GM12878 (cell line): ENCODE measurements at regions not wholly inside any gene's neighbourhood (a gene's known extent, or its start where the extent isn't known, plus 50 kb on each side); places are given as distances from the start of the nearest gene placed in this dataset.

Experiments
- ATAC-seq: fragments of 200-7000 bp; cut with Tn5 transposase; 3 replicates; pipeline ENCODE4 v1.9.1; 2020; ENCODE audit warnings: mild to moderate bottlenecking, moderate library complexity
- BruUV-seq: library from RNA; stranded (reverse); fragments of 400-500 nt; replicated peaks from 2 replicates; lab custom pipeline; 2021; lab: Mats Ljungman, UMichigan
- CTCF ChIA-PET: fragments of 300-600 bp; sonication (Branson Sonifier 250); formaldehyde crosslinking; extraction: SDS; loops from one replicate; lab custom pipeline; 2021; ENCODE audit warnings: inconsistent platforms; lab: Yijun Ruan, JAX
- POLR2A ChIA-PET: fragments of 350-600 bp; formaldehyde crosslinking; extraction: SDS; loops from one replicate; lab custom pipeline; 2021; ENCODE audit warnings: inconsistent platforms; lab: Charles Lee
- RAD21 ChIA-PET: fragments of 300-600 bp; sonication (Branson Sonifier 250); formaldehyde crosslinking; loops from one replicate; lab custom pipeline; 2023; ENCODE audit warnings: antibody characterized with exemption; ENCODE audit not compliant: unreplicated experiment; lab: Charles Lee
- SMC1A ChIA-PET: fragments of 300-600 bp; sonication (Branson Sonifier 250); formaldehyde crosslinking; loops from one replicate; lab custom pipeline; 2023; ENCODE audit not compliant: unreplicated experiment, uncharacterized antibody; lab: Charles Lee
- DNase-seq: peaks from one replicate; pipeline ENCODE4 v3.0.0-alpha.2; 2011; ENCODE audit warnings: low read depth, low spot score
- FAIRE-seq: peaks from 3 replicates; lab custom pipeline; 2011; peaks lifted over from hg19 to GRCh38; lab: Jason Lieb, UNC
- H2AFZ ChIP-seq: 2 replicates; pipeline ENCODE4 v1.6.0; 2011; ENCODE audit warnings: low read depth, low read length, control low read depth; ENCODE audit not compliant: control insufficient read depth
- H3K27ac ChIP-seq: 2 replicates; pipeline ENCODE4 v1.5.1; 2011; ENCODE audit warnings: control low read depth; ENCODE audit not compliant: control insufficient read depth, insufficient read depth
- H3K27me3 ChIP-seq, 2 experiments: replicated peaks in 1 of 2; 2 replicates each; pipeline versions ENCODE4 v1.6.0 to v1.6.1; 2011; ENCODE audit warnings: low read length in 1 of 2; ENCODE audit not compliant: control insufficient read depth in 2 of 2, insufficient read depth in 2 of 2
- H3K36me3 ChIP-seq, 2 experiments: 2 replicates each; pipeline ENCODE4 v1.5.1; 2011; ENCODE audit warnings: low read length in 1 of 2; ENCODE audit not compliant: control insufficient read depth in 2 of 2, insufficient read depth in 2 of 2
- H3K4me1 ChIP-seq: 2 replicates; pipeline ENCODE4 v1.6.1; 2011; ENCODE audit warnings: mild to moderate bottlenecking, low read length, moderate library complexity, mixed read lengths; ENCODE audit not compliant: control insufficient read depth, insufficient read depth
- H3K4me2 ChIP-seq: 2 replicates; pipeline ENCODE4 v1.6.0; 2011; ENCODE audit warnings: control low read depth; ENCODE audit not compliant: control insufficient read depth, insufficient read depth
- H3K4me3 ChIP-seq: fragments of 200-600 bp; sonication (generic); 2 replicates; pipeline ENCODE4 v1.5.1; 2016
- H3K79me2 ChIP-seq: 2 replicates; pipeline ENCODE4 v1.6.0; 2011; ENCODE audit warnings: low read length; ENCODE audit not compliant: control insufficient read depth, insufficient read depth
- H3K9ac ChIP-seq: 2 replicates; pipeline ENCODE4 v1.8.0; 2011; ENCODE audit warnings: low read length, control low read depth, mixed read lengths; ENCODE audit not compliant: control insufficient read depth, insufficient read depth
- H3K9me3 ChIP-seq: replicated peaks from 3 replicates; pipeline ENCODE4 v1.5.1; 2011; ENCODE audit warnings: mild to moderate bottlenecking, low read length; ENCODE audit not compliant: control insufficient read depth, insufficient read depth
- H4K20me1 ChIP-seq: 2 replicates; pipeline ENCODE4 v1.6.0; 2011; ENCODE audit not compliant: control insufficient read depth, insufficient read depth
- WGBS: methylation state at CpG from one replicate; pipeline ENCODE4 v1.1.6; 2016; ENCODE audit warnings: low lambda C conversion rate; ENCODE audit not compliant: insufficient replicate concordance, insufficient coverage; ENCODE audit errors: missing lambda C conversion rate; 5-methylcytosine and 5-hydroxymethylcytosine counted together
- in situ Hi-C: fragments of 300-500 bp; cut with MboI; formaldehyde crosslinking; loops from 9 replicates; pipeline ENCODE4 v1.14.3; 2018; ENCODE audit warnings: mixed read lengths
- intact Hi-C: fragments of 100-400 bp; cut with micrococcal nuclease; formaldehyde crosslinking; loops from one replicate; pipeline ENCODE4 v1.14.2; 2022; ENCODE audit not compliant: unreplicated experiment
- TF ChIP-seq, protein P1 (sequence below), 3 experiments: IDR thresholded peaks in 2 of 3; conservative IDR thresholded peaks in 1 of 3; 2 replicates each; pipeline ENCODE4 v1.5.1; 2011; ENCODE audit warnings: low read depth in 3 of 3, low read length in 3 of 3, mild to moderate bottlenecking in 3 of 3, control low read depth in 2 of 3, moderate library complexity in 2 of 3, inconsistent platforms in 1 of 3, mixed read lengths in 1 of 3; ENCODE audit not compliant: control insufficient read depth in 2 of 3, insufficient read depth in 1 of 3; ENCODE audit errors: extremely low read depth in 1 of 3
- TF ChIP-seq, protein P2 (sequence below): fragments of 450-650 bp; IDR thresholded peaks from 2 replicates; pipeline ENCODE4 v1.6.1; 2018; ENCODE audit warnings: borderline replicate concordance, mild to moderate bottlenecking; ENCODE audit not compliant: partially characterized antibody

DNA sequence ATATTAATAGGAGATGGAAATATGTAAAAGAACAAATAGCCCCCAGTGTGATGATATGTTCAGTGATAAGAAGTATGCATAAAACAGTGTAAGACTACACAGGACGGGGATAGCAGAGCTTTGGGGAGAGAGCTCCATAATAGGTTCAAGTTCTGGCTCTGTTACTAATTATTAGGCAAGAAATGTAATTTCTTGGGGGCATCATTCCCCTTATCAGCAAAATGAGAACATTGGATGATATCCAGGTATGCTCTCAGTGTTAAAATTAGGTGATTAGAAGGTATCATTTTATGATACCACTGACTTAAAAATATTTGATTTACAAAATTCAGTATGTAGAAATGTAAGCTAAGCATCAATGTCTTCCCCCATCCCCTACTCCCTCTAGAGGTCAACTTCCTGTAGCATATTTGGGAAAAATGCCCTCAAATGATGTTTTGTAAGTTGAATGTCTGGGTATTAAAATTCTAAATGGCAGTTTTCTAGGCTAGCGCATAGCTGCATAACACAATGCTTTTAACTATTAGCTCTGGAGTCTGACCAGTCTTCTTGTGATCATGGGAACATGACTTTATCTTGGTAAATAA is 585.7 kb upstream of the CAMK1G start:
- ATAC-seq (no peak), DNase-seq (no peak), FAIRE-seq (no peak)
- no TSS peak for BruUV-seq
- ChIA-PET RAD21 (no interaction called here), SMC1A (interaction anchor here (1.2 kb wide), 2 partner anchors 92 to 566 kb away, joined by 3 read pairs; no protein-coding TSS in a partner anchor), POLR2A (no interaction called here), CTCF (interaction anchor here (0.6 to 1.6 kb wide), 4 partner anchors 9 to 999 kb away, joined by 3 to 7 read pairs (median 4); no protein-coding TSS in a partner anchor)
- H3K79me2 ChIP-seq = no peaks in the 10 kb centered on the region
- in situ Hi-C loops = no loop called here
- no peak overlapping the region for H3K9ac ChIP-seq
- intact Hi-C loops = no loop called here
- no peaks in the 10 kb centered on the region for H3K27me3 ChIP-seq
- no peak overlapping the region for H2AFZ ChIP-seq
- no peak overlapping the region for H3K4me2 ChIP-seq
- no peak overlapping the region for H3K27ac ChIP-seq
- no peaks in the 10 kb centered on the region for H4K20me1 ChIP-seq
- TF ChIP-seq, protein P1, sequence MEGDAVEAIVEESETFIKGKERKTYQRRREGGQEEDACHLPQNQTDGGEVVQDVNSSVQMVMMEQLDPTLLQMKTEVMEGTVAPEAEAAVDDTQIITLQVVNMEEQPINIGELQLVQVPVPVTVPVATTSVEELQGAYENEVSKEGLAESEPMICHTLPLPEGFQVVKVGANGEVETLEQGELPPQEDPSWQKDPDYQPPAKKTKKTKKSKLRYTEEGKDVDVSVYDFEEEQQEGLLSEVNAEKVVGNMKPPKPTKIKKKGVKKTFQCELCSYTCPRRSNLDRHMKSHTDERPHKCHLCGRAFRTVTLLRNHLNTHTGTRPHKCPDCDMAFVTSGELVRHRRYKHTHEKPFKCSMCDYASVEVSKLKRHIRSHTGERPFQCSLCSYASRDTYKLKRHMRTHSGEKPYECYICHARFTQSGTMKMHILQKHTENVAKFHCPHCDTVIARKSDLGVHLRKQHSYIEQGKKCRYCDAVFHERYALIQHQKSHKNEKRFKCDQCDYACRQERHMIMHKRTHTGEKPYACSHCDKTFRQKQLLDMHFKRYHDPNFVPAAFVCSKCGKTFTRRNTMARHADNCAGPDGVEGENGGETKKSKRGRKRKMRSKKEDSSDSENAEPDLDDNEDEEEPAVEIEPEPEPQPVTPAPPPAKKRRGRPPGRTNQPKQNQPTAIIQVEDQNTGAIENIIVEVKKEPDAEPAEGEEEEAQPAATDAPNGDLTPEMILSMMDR (IDR thresholded peaks at IDR 0.05 in 2 of 3, conservative IDR thresholded peaks at IDR 0.05 in 1 of 3; ENCODE audit: control insufficient read depth in 2 of 3, extremely low read depth in 1 of 3, insufficient read depth in 1 of 3, low read depth in 3 of 3, low read length in 3 of 3) = peak; percentile 8 to 14 (median 10); a peak in 3 of 6 replicates
- TF ChIP-seq, protein P2, sequence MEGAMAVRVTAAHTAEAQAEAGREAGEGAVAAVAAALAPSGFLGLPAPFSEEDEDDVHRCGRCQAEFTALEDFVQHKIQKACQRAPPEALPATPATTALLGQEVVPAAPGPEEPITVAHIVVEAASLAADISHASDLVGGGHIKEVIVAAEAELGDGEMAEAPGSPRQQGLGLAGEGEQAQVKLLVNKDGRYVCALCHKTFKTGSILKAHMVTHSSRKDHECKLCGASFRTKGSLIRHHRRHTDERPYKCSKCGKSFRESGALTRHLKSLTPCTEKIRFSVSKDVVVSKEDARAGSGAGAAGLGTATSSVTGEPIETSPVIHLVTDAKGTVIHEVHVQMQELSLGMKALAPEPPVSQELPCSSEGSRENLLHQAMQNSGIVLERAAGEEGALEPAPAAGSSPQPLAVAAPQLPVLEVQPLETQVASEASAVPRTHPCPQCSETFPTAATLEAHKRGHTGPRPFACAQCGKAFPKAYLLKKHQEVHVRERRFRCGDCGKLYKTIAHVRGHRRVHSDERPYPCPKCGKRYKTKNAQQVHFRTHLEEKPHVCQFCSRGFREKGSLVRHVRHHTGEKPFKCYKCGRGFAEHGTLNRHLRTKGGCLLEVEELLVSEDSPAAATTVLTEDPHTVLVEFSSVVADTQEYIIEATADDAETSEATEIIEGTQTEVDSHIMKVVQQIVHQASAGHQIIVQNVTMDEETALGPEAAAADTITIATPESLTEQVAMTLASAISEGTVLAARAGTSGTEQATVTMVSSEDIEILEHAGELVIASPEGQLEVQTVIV = no peak
- H3K4me1 ChIP-seq = no peaks in the 10 kb centered on the region
- no peaks in the 10 kb centered on the region for H3K9me3 ChIP-seq
- WGBS = 47% methylated on average over 2 of the region's 2 CpGs
- H3K36me3 ChIP-seq = no peaks in the 10 kb centered on the region
- H3K4me3 ChIP-seq = no peak overlapping the region
